ENCODE measurements at regions not wholly inside any gene's neighbourhood (a gene's known extent, or its start where the extent isn't known, plus 50 kb on each side); places are given as distances from the start of the nearest gene placed in this dataset.

DNA sequence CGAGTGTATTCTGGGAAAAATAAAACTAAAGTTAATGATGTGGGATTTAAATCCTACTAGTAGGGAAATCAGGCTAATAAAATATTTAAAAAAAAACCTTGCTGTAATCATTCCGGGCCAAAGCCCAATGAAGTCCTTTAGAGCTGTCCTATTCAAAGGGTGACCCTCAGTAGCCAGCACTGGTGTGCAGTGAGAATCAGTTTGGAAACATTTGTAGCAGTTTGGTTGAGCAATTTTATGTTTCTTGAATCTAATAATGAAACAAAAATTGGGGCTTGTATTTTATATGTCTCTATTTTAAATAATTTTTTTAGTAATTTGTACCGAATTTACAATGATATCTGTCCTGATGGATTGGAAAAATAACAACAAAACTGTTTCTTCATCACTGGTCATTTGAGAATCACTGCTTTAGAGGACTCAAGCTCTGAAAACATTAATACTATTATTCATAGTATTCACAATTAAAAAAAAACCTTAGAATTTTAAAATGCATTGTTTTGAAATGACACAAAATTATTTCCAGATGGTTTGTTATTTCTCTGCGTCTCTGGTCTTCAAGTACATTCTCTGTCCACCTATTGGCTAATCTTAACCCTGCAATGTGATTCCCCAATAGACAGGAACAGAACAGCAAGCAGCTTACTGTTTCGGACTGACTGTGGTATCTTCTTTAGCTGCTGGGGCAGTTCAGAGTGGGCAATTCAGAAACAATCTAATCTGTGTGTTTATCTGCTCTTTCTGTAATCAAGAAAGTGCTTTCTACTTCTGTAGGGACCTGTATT, 71.2 kb downstream of the OTOL1 start:
- DNase-seq (ENCODE audit: insufficient read length, low spot score, missing footprints): no peak
- Histone ChIP-seq H3K27ac (ENCODE audit: low read depth, low read length) (no peak overlapping the region), H3K36me3 (ENCODE audit: insufficient read depth, low read length) (no peaks in the 10 kb centered on the region), H3K4me3 (ENCODE audit: insufficient read depth, low read length) (no peak overlapping the region), H3K4me1 (ENCODE audit: insufficient read depth, low read length) (no peaks in the 10 kb centered on the region), H3K27me3 (ENCODE audit: insufficient read depth, low read length) (no peaks in the 10 kb centered on the region), H2AFZ (ENCODE audit: low read length) (no peak overlapping the region), H3K79me2 (ENCODE audit: insufficient read depth, low read length) (no peaks in the 10 kb centered on the region), H3K9me3 (ENCODE audit: low read depth, low read length) (no peaks in the 10 kb centered on the region), H3K4me2 (ENCODE audit: insufficient read depth, low read length) (no peak overlapping the region), H4K20me1 (ENCODE audit: insufficient read depth, low read length) (no peaks in the 10 kb centered on the region)
- TF ChIP-seq, protein P1, sequence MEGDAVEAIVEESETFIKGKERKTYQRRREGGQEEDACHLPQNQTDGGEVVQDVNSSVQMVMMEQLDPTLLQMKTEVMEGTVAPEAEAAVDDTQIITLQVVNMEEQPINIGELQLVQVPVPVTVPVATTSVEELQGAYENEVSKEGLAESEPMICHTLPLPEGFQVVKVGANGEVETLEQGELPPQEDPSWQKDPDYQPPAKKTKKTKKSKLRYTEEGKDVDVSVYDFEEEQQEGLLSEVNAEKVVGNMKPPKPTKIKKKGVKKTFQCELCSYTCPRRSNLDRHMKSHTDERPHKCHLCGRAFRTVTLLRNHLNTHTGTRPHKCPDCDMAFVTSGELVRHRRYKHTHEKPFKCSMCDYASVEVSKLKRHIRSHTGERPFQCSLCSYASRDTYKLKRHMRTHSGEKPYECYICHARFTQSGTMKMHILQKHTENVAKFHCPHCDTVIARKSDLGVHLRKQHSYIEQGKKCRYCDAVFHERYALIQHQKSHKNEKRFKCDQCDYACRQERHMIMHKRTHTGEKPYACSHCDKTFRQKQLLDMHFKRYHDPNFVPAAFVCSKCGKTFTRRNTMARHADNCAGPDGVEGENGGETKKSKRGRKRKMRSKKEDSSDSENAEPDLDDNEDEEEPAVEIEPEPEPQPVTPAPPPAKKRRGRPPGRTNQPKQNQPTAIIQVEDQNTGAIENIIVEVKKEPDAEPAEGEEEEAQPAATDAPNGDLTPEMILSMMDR (IDR thresholded peaks at IDR 0.05; ENCODE audit: extremely low read depth, low read depth, low read length): no peak

DNA sequence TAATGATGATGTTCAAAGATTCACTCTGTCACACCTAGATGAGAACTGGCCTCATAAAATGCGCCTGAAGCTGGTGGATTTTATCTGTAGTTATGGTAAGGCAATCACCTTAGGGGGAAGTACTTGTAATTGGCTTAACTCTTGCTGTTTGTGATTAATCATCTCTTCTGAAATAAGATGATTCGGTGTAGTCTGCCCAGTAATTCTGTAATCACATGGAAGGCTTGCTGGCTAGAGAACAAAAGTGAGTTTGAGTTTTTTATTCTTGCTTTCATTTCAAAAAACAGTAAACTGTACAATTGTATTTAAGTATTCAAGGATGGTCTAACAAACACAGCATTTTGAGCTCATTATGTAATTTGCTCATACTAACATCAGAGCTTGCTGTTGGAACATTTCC, 72.1 kb downstream of the OTOL1 start:
- Histone ChIP-seq H3K79me2 (ENCODE audit: insufficient read depth, low read length) (no peaks in the 10 kb centered on the region), H3K4me2 (ENCODE audit: insufficient read depth, low read length) (no peak overlapping the region), H3K4me1 (ENCODE audit: insufficient read depth, low read length) (no peaks in the 10 kb centered on the region), H3K27ac (ENCODE audit: low read depth, low read length) (no peak overlapping the region), H3K9me3 (ENCODE audit: low read depth, low read length) (no peaks in the 10 kb centered on the region), H3K27me3 (ENCODE audit: insufficient read depth, low read length) (no peaks in the 10 kb centered on the region), H3K4me3 (ENCODE audit: insufficient read depth, low read length) (no peak overlapping the region), H4K20me1 (ENCODE audit: insufficient read depth, low read length) (no peaks in the 10 kb centered on the region), H2AFZ (ENCODE audit: low read length) (no peak overlapping the region), H3K36me3 (ENCODE audit: insufficient read depth, low read length) (no peaks in the 10 kb centered on the region)
- TF ChIP-seq, protein P1 (IDR thresholded peaks at IDR 0.05; ENCODE audit: extremely low read depth, low read depth, low read length): no peak
- DNase-seq (ENCODE audit: insufficient read length, low spot score, missing footprints): no peak

DNA sequence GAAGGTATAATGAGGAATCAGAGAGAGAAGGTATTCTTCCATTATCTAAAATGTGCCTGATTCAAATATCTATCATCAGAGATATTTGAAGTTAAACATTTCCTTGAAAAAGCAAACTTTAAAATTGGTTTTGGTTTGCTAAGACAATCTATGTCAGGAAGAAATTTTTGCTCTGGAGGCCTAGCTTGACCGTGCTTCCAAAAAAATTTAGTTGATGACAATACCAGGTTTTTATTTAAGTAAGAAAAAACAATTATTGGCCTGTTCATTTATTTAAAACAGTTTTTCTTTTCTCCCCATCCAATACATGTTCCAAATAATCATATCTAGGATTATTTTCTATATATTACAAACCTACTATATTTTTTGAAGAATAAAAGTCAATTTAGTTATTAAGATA, 75.3 kb downstream of the OTOL1 start:
- Histone ChIP-seq H3K9me3 (ENCODE audit: low read depth, low read length) (no peaks in the 10 kb centered on the region), H3K4me1 (ENCODE audit: insufficient read depth, low read length) (no peaks in the 10 kb centered on the region), H3K79me2 (ENCODE audit: insufficient read depth, low read length) (no peaks in the 10 kb centered on the region), H3K27ac (ENCODE audit: low read depth, low read length) (no peak overlapping the region), H3K4me3 (ENCODE audit: insufficient read depth, low read length) (no peak overlapping the region), H3K36me3 (ENCODE audit: insufficient read depth, low read length) (no peaks in the 10 kb centered on the region), H2AFZ (ENCODE audit: low read length) (no peak overlapping the region), H4K20me1 (ENCODE audit: insufficient read depth, low read length) (no peaks in the 10 kb centered on the region), H3K27me3 (ENCODE audit: insufficient read depth, low read length) (no peaks in the 10 kb centered on the region), H3K4me2 (ENCODE audit: insufficient read depth, low read length) (no peak overlapping the region)
- TF ChIP-seq, protein P1 (IDR thresholded peaks at IDR 0.05; ENCODE audit: extremely low read depth, low read depth, low read length): no peak
- no peak for DNase-seq (ENCODE audit: insufficient read length, low spot score, missing footprints)

DNA sequence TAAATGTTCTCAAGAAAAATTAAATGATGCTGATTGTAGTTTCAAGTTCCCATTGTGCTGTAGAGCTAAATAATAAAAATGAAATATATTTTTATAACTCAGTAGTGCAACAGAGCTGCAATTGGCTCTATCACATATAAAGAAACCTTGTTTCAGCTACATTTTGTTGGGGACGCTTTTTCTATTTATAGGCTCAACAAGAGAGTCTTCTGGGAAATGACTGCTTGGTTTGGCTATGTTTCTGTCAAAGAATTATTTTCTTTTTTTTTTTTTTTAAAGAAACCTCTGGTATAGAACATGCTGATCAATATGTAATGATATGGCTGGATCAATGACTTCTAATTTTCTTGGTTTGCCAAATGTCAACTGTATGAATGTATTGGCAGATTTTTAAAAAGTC, 76.5 kb downstream of the OTOL1 start:
- H3K36me3 ChIP-seq (ENCODE audit: insufficient read depth, low read length): no peaks in the 10 kb centered on the region
- no peak overlapping the region for H3K4me2 ChIP-seq (ENCODE audit: insufficient read depth, low read length)
- H2AFZ ChIP-seq (ENCODE audit: low read length): no peak overlapping the region

More for the DNA sequence above, 76.5 kb downstream of the OTOL1 start:
- no peaks in the 10 kb centered on the region for H3K9me3 ChIP-seq (ENCODE audit: low read depth, low read length)
- TF ChIP-seq, protein P1 (IDR thresholded peaks at IDR 0.05; ENCODE audit: extremely low read depth, low read depth, low read length): no peak
- H3K4me3 ChIP-seq (ENCODE audit: insufficient read depth, low read length): no peak overlapping the region
- H3K79me2 ChIP-seq (ENCODE audit: insufficient read depth, low read length): no peaks in the 10 kb centered on the region
- no peaks in the 10 kb centered on the region for H4K20me1 ChIP-seq (ENCODE audit: insufficient read depth, low read length)
- H3K27ac ChIP-seq (ENCODE audit: low read depth, low read length): no peak overlapping the region
- no peaks in the 10 kb centered on the region for H3K27me3 ChIP-seq (ENCODE audit: insufficient read depth, low read length)
- DNase-seq (ENCODE audit: insufficient read length, low spot score, missing footprints): no peak
- no peaks in the 10 kb centered on the region for H3K4me1 ChIP-seq (ENCODE audit: insufficient read depth, low read length)

Data from osteoblast (primary cell).